ENCODE measurements at regions not wholly inside any gene's neighbourhood (a gene's known extent, or its start where the extent isn't known, plus 50 kb on each side); places are given as distances from the start of the nearest gene placed in this dataset.
"Not testable (repeated sequence)": the region's sequence is repeated elsewhere in the genome, so short reads cannot be mapped to it uniquely, and the experiment has no call there.

DNA sequence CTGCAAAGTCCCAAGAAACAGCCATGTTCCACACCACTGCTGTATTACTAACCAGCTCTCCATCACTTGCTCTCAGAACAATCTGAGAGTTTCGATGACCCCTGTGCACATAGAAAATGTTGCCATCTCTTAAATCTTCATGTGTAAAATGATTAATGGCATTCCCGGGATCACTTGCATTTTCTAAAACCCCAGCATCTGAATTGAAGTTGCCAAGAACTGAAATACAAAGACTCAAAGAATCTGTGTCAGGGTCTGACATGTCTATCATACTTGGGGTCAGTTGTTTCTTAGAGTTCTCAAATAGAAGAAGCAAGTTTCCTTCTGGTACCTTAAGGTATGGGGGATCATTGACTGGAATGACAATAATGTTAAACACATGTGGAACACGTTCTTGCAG lies 115.1 kb downstream of the ESM1 start:
- Histone ChIP-seq H3K36me3 (ENCODE audit: control insufficient read depth, insufficient read depth, low read length) (no peaks in the 10 kb centered on the region), H3K9me3 (replicated peaks; ENCODE audit: control insufficient read depth, low read depth, low read length) (no peaks in the 10 kb centered on the region), H3K27me3 (ENCODE audit: control insufficient read depth, insufficient read depth, low read length) (no peaks in the 10 kb centered on the region), H3K4me1 (ENCODE audit: control insufficient read depth, insufficient read depth, low read length) (no peaks in the 10 kb centered on the region), H3K4me3 (ENCODE audit: low read length) (no peak overlapping the region), H3K27ac (ENCODE audit: low read length) (no peak overlapping the region)
- no CpG with 5 or more reads among the region's 3 CpGs for WGBS (ENCODE audit: insufficient coverage)
- no peak for DNase-seq

- DNase-seq = peak; percentile 27
- 60% methylated on average over 1 of the region's 1 CpG for WGBS (ENCODE audit: insufficient coverage)
- no peaks in the 10 kb centered on the region for H3K36me3 ChIP-seq (ENCODE audit: control insufficient read depth, insufficient read depth, low read length)
- no peak overlapping the region for H3K27ac ChIP-seq (ENCODE audit: low read length)
- no peaks in the 10 kb centered on the region for H3K27me3 ChIP-seq (ENCODE audit: control insufficient read depth, insufficient read depth, low read length)
- no peaks in the 10 kb centered on the region for H3K4me1 ChIP-seq (ENCODE audit: control insufficient read depth, insufficient read depth, low read length)
- H3K4me3 ChIP-seq (ENCODE audit: low read length) = no peak overlapping the region
- H3K9me3 ChIP-seq (replicated peaks; ENCODE audit: control insufficient read depth, low read depth, low read length) = no peaks in the 10 kb centered on the region
Measured at GRCh38 chr5:54869691-54870090, 115.7 kb downstream of the ESM1 start.

- Histone ChIP-seq H3K4me3 (ENCODE audit: low read length) (no peak overlapping the region), H3K27ac (ENCODE audit: low read length) (no peak overlapping the region), H3K27me3 (ENCODE audit: control insufficient read depth, insufficient read depth, low read length) (no peaks in the 10 kb centered on the region), H3K4me1 (ENCODE audit: control insufficient read depth, insufficient read depth, low read length) (no peaks in the 10 kb centered on the region), H3K9me3 (replicated peaks; ENCODE audit: control insufficient read depth, low read depth, low read length) (no peaks in the 10 kb centered on the region), H3K36me3 (ENCODE audit: control insufficient read depth, insufficient read depth, low read length) (no peaks in the 10 kb centered on the region)
- WGBS (ENCODE audit: insufficient coverage) = 85% methylated on average over 8 of the region's 12 CpGs
- no peak for DNase-seq
Measured at GRCh38 chr5:54868511-54869483, 116.6 kb downstream of the ESM1 start.

GRCh38 chr5:54867310-54867944 lies 118.0 kb downstream of the ESM1 start:
- Histone ChIP-seq H3K36me3 (ENCODE audit: control insufficient read depth, insufficient read depth, low read length) (no peaks in the 10 kb centered on the region), H3K4me3 (ENCODE audit: low read length) (no peak overlapping the region), H3K9me3 (replicated peaks; ENCODE audit: control insufficient read depth, low read depth, low read length) (no peaks in the 10 kb centered on the region), H3K4me1 (ENCODE audit: control insufficient read depth, insufficient read depth, low read length) (no peaks in the 10 kb centered on the region), H3K27me3 (ENCODE audit: control insufficient read depth, insufficient read depth, low read length) (peaks cover 3% of the 10 kb centered on the region), H3K27ac (ENCODE audit: low read length) (no peak overlapping the region)
- peak; percentile 88 for DNase-seq
- 53% methylated on average over 3 of the region's 7 CpGs for WGBS (ENCODE audit: insufficient coverage)

GRCh38 chr5:54864911-54865515 lies 120.4 kb downstream of the ESM1 start:
- not testable (repeated sequence) for H3K4me3 ChIP-seq (ENCODE audit: low read length); H3K36me3 ChIP-seq (ENCODE audit: control insufficient read depth, insufficient read depth, low read length); H3K27me3 ChIP-seq (ENCODE audit: control insufficient read depth, insufficient read depth, low read length); H3K4me1 ChIP-seq (ENCODE audit: control insufficient read depth, insufficient read depth, low read length); H3K9me3 ChIP-seq (replicated peaks; ENCODE audit: control insufficient read depth, low read depth, low read length); H3K27ac ChIP-seq (ENCODE audit: low read length); DNase-seq
- 98% methylated on average over 8 of the region's 44 CpGs for WGBS (ENCODE audit: insufficient coverage)

- no peak overlapping the region for H3K4me3 ChIP-seq (ENCODE audit: low read length)
- H3K9me3 ChIP-seq (replicated peaks; ENCODE audit: control insufficient read depth, low read depth, low read length) = peaks cover 15% of the 10 kb centered on the region
- H3K27ac ChIP-seq (ENCODE audit: low read length) = no peak overlapping the region
- H3K27me3 ChIP-seq (ENCODE audit: control insufficient read depth, insufficient read depth, low read length) = peaks cover 3% of the 10 kb centered on the region
- H3K36me3 ChIP-seq (ENCODE audit: control insufficient read depth, insufficient read depth, low read length) = no peaks in the 10 kb centered on the region
- WGBS (ENCODE audit: insufficient coverage) = 63% methylated on average over 7 of the region's 7 CpGs
- DNase-seq = no peak
- no peaks in the 10 kb centered on the region for H3K4me1 ChIP-seq (ENCODE audit: control insufficient read depth, insufficient read depth, low read length)
Measured at GRCh38 chr5:54862036-54862435, 123.4 kb downstream of the ESM1 start.

- Histone ChIP-seq H3K9me3 (replicated peaks; ENCODE audit: control insufficient read depth, low read depth, low read length) (peaks cover 18% of the 10 kb centered on the region), H3K27me3 (ENCODE audit: control insufficient read depth, insufficient read depth, low read length) (peaks cover 5% of the 10 kb centered on the region), H3K4me1 (ENCODE audit: control insufficient read depth, insufficient read depth, low read length) (no peaks in the 10 kb centered on the region), H3K27ac (ENCODE audit: low read length) (no peak overlapping the region), H3K4me3 (ENCODE audit: low read length) (no peak overlapping the region), H3K36me3 (ENCODE audit: control insufficient read depth, insufficient read depth, low read length) (no peaks in the 10 kb centered on the region)
- DNase-seq = no peak
- 25% methylated on average over 1 of the region's 5 CpGs for WGBS (ENCODE audit: insufficient coverage)
Measured at GRCh38 chr5:54861212-54861894, 124.0 kb downstream of the ESM1 start.

DNA sequence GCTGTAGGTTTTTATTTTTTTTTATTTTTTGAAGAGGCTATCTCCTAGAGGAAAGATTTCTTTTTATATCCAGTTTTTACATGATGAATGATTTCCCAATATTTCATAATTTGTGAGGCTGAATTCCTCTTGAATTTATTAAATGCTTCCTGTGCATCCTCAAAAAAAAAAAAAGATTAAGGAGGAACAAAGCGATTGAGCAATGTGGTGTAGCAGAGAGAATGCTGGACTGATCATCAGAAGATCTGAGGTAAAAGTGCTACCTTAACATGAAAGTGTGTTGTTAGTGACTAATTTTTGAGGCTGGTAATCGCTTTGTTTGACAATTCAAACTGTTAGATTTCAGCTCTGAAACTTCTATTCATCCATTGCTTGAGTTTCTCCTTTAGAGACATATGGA lies 125.1 kb downstream of the ESM1 start:
- no peak for DNase-seq

DNA sequence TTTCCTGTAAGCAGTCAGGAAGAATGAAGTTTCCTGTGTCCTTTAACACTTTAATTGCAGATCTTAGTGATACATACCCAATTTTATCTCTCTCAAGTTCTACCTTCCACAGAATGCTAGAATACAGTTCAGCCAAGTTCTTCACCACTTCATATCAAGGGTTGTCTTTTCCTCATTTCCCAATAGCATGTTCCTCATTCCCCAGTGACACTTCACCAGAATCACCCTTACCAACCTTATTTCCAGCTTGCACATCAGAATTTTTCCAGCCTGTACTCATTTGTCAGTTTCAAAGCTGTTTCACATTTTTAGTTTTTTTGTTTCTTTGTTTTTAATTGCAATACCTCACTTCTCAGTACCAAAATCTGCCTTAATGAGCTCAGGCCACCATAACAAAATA lies 126.1 kb downstream of the ESM1 start:
- peaks cover 8% of the 10 kb centered on the region for H3K27me3 ChIP-seq (ENCODE audit: control insufficient read depth, insufficient read depth, low read length)
- H3K4me3 ChIP-seq (ENCODE audit: low read length) = no peak overlapping the region
- no peak overlapping the region for H3K27ac ChIP-seq (ENCODE audit: low read length)
- peaks cover 18% of the 10 kb centered on the region for H3K9me3 ChIP-seq (replicated peaks; ENCODE audit: control insufficient read depth, low read depth, low read length)
- H3K36me3 ChIP-seq (ENCODE audit: control insufficient read depth, insufficient read depth, low read length) = no peaks in the 10 kb centered on the region
- no peak for DNase-seq
- H3K4me1 ChIP-seq (ENCODE audit: control insufficient read depth, insufficient read depth, low read length) = no peaks in the 10 kb centered on the region

More for the DNA sequence above, 125.1 kb downstream of the ESM1 start:
- no peak overlapping the region for H3K4me3 ChIP-seq (ENCODE audit: low read length)
- no CpG with 5 or more reads among the region's 2 CpGs for WGBS (ENCODE audit: insufficient coverage)
- H3K36me3 ChIP-seq (ENCODE audit: control insufficient read depth, insufficient read depth, low read length) = no peaks in the 10 kb centered on the region
- H3K27ac ChIP-seq (ENCODE audit: low read length) = no peak overlapping the region
- H3K4me1 ChIP-seq (ENCODE audit: control insufficient read depth, insufficient read depth, low read length) = no peaks in the 10 kb centered on the region
- peaks cover 8% of the 10 kb centered on the region for H3K27me3 ChIP-seq (ENCODE audit: control insufficient read depth, insufficient read depth, low read length)
- H3K9me3 ChIP-seq (replicated peaks; ENCODE audit: control insufficient read depth, low read depth, low read length) = peaks cover 18% of the 10 kb centered on the region

All from muscle of leg (tissue), 3 donors.